ENCODE measurements at regions not wholly inside any gene's neighbourhood (a gene's known extent, or its start where the extent isn't known, plus 50 kb on each side); places are given as distances from the start of the nearest gene placed in this dataset.

DNA sequence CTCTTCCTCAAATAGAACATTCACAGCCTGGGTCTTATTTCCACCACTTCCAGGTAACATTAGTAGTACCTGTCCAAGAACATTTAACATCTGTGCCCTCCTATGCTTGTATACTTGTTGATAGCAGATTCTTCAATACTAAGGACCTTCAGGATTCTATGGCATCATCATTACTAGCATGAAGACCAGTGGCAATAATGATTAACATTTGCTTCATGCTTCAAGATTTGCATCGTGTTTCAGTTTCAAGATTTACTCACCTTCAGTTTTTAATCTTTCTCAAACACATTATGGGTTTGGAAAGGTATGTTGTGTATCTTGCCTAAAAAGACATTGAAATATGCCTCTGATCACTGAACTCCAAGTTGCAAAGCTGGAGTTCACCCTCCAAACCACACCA lies 412.8 kb upstream of the NRSN1 start:
- TF ChIP-seq, protein P1, sequence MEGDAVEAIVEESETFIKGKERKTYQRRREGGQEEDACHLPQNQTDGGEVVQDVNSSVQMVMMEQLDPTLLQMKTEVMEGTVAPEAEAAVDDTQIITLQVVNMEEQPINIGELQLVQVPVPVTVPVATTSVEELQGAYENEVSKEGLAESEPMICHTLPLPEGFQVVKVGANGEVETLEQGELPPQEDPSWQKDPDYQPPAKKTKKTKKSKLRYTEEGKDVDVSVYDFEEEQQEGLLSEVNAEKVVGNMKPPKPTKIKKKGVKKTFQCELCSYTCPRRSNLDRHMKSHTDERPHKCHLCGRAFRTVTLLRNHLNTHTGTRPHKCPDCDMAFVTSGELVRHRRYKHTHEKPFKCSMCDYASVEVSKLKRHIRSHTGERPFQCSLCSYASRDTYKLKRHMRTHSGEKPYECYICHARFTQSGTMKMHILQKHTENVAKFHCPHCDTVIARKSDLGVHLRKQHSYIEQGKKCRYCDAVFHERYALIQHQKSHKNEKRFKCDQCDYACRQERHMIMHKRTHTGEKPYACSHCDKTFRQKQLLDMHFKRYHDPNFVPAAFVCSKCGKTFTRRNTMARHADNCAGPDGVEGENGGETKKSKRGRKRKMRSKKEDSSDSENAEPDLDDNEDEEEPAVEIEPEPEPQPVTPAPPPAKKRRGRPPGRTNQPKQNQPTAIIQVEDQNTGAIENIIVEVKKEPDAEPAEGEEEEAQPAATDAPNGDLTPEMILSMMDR (IDR thresholded peaks at IDR 0.05 in 8 of 11, conservative IDR thresholded peaks at IDR 0.05 in 3 of 11): no peak
- TF ChIP-seq POLR2A (IDR thresholded peaks at IDR 0.05): no peak
